ENCODE measurements at regions not wholly inside any gene's neighbourhood (a gene's known extent, or its start where the extent isn't known, plus 50 kb on each side); places are given as distances from the start of the nearest gene placed in this dataset.
"Not testable (repeated sequence)": the region's sequence is repeated elsewhere in the genome, so short reads cannot be mapped to it uniquely, and the experiment has no call there.

GRCh38 chr11:67781967-67782366 is 107.5 kb upstream of the ALDH3B2 start:
- TF ChIP-seq, protein P1, sequence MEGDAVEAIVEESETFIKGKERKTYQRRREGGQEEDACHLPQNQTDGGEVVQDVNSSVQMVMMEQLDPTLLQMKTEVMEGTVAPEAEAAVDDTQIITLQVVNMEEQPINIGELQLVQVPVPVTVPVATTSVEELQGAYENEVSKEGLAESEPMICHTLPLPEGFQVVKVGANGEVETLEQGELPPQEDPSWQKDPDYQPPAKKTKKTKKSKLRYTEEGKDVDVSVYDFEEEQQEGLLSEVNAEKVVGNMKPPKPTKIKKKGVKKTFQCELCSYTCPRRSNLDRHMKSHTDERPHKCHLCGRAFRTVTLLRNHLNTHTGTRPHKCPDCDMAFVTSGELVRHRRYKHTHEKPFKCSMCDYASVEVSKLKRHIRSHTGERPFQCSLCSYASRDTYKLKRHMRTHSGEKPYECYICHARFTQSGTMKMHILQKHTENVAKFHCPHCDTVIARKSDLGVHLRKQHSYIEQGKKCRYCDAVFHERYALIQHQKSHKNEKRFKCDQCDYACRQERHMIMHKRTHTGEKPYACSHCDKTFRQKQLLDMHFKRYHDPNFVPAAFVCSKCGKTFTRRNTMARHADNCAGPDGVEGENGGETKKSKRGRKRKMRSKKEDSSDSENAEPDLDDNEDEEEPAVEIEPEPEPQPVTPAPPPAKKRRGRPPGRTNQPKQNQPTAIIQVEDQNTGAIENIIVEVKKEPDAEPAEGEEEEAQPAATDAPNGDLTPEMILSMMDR (IDR thresholded peaks at IDR 0.05; ENCODE audit: control extremely low read depth in 1 of 3, insufficient read depth in 1 of 3, low read depth in 1 of 3, low read length in 3 of 3): not testable (repeated sequence)
- not testable (repeated sequence) for TF ChIP-seq POLR2A (IDR thresholded peaks at IDR 0.05; ENCODE audit: control extremely low read depth in 1 of 2, low read depth in 2 of 2, low read length in 2 of 2)

Measured in H1 (cell line).